Mesothelial cell of epicardium (in vitro differentiated cells): ENCODE measurements at regions not wholly inside any gene's neighbourhood (a gene's known extent, or its start where the extent isn't known, plus 50 kb on each side); places are given as distances from the start of the nearest gene placed in this dataset.
A peak's percentile ranks its signal among the peaks of the same experiment; 100 is the strongest.

Experiments
- DNase-seq, 2 experiments: peaks; one replicate each; pipeline ENCODE4 v3.0.0; 2021; ENCODE audit warnings: low spot score in 2 of 2; ENCODE audit not compliant: unreplicated experiment in 2 of 2
- H3K27ac Mint-ChIP-seq: 2 replicates; pipeline ENCODE4 v1.8.0; 2021; ENCODE audit warnings: mixed read lengths
- H3K27me3 Mint-ChIP-seq: 2 replicates; pipeline ENCODE4 v1.8.0; 2021; ENCODE audit warnings: low read depth, mixed read lengths
- H3K36me3 Mint-ChIP-seq: 2 replicates; pipeline ENCODE4 v1.8.0; 2021; ENCODE audit warnings: mixed read lengths
- H3K4me1 Mint-ChIP-seq: 2 replicates; pipeline ENCODE4 v1.8.0; 2021; ENCODE audit warnings: mixed read lengths
- H3K4me3 Mint-ChIP-seq: 2 replicates; pipeline ENCODE4 v1.8.0; 2021; ENCODE audit warnings: mild to moderate bottlenecking, moderate library complexity, mixed read lengths
- H3K9me3 Mint-ChIP-seq: 2 replicates; pipeline ENCODE4 v1.8.0; 2021; ENCODE audit warnings: mixed read lengths
- TF ChIP-seq, protein P1 (sequence below): fragments of 200-600 bp; sonication (generic); IDR thresholded peaks from one replicate; pipeline ENCODE4 v1.5.0; 2021; ENCODE audit warnings: antibody characterized with exemption; ENCODE audit not compliant: unreplicated experiment

DNA sequence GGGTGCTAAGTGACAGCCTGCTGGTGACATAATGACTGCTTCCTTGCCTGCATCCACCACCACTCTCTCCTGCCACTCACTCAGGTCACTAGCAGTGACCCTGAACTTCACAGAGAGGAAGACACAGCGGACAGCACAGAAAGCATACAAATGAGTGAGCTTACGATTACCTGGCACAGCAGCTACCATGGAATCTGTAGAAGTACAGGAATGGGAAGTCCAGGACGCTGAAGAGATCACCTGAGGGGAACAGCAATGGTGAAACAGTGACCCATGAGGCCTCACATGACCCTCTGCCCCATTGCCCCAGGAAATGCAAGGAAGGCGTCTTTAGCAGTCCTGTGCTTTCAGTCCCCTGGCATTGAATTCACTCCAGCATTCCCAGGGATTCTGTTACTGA lies 96.7 kb upstream of the RIOK3 start:
- DNase-seq = no peak
- H3K4me1 Mint-ChIP-seq = peaks cover 28% of the 10 kb centered on the region
- H3K4me3 Mint-ChIP-seq = no peak overlapping the region
- TF ChIP-seq, protein P1, sequence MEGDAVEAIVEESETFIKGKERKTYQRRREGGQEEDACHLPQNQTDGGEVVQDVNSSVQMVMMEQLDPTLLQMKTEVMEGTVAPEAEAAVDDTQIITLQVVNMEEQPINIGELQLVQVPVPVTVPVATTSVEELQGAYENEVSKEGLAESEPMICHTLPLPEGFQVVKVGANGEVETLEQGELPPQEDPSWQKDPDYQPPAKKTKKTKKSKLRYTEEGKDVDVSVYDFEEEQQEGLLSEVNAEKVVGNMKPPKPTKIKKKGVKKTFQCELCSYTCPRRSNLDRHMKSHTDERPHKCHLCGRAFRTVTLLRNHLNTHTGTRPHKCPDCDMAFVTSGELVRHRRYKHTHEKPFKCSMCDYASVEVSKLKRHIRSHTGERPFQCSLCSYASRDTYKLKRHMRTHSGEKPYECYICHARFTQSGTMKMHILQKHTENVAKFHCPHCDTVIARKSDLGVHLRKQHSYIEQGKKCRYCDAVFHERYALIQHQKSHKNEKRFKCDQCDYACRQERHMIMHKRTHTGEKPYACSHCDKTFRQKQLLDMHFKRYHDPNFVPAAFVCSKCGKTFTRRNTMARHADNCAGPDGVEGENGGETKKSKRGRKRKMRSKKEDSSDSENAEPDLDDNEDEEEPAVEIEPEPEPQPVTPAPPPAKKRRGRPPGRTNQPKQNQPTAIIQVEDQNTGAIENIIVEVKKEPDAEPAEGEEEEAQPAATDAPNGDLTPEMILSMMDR = no peak
- H3K27me3 Mint-ChIP-seq = no peaks in the 10 kb centered on the region
- peaks cover 6% of the 10 kb centered on the region for H3K9me3 Mint-ChIP-seq
- H3K27ac Mint-ChIP-seq = peak overlapping the region; percentile 25
- peaks cover 26% of the 10 kb centered on the region for H3K36me3 Mint-ChIP-seq

DNA sequence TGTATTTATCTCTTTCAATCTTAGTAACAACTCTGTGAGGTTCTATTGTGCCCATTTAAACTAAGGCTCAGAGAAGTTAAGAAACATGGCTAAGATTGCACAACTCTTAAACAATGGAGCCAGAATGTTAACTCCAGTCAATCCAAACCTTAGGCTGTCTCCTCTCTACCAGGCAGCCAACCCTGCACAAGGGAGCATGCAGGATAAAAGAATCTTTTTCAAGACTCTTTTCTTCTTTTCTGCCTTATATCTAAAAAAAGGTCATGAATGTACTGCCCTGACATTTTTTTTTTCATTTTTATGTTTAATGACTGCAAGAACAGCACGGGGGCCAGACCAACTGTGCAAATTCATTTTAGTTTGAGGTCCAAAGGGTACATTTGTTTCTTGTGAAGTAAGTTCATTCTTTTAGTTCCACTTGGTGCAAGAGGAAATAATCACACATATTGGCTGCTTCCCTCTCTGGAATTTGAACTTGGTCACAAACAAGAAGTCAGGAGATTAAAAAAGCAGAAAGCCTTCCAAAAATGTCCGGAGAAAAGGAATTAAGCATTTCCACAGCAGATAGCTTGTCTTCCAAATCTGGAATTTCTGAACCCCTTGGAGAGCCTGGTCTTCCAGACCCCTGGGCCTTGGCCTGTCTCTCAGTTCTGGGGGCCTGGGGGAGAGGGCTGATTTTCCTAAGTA lies 96.0 kb upstream of the RIOK3 start:
- Mint-ChIP-seq H3K9me3 (peaks cover 6% of the 10 kb centered on the region), H3K27ac (peak overlapping the region; percentile 48), H3K36me3 (peaks cover 21% of the 10 kb centered on the region), H3K27me3 (no peaks in the 10 kb centered on the region), H3K4me3 (no peak overlapping the region), H3K4me1 (peaks cover 23% of the 10 kb centered on the region)
- TF ChIP-seq, protein P1 = no peak
- no peak for DNase-seq

DNA sequence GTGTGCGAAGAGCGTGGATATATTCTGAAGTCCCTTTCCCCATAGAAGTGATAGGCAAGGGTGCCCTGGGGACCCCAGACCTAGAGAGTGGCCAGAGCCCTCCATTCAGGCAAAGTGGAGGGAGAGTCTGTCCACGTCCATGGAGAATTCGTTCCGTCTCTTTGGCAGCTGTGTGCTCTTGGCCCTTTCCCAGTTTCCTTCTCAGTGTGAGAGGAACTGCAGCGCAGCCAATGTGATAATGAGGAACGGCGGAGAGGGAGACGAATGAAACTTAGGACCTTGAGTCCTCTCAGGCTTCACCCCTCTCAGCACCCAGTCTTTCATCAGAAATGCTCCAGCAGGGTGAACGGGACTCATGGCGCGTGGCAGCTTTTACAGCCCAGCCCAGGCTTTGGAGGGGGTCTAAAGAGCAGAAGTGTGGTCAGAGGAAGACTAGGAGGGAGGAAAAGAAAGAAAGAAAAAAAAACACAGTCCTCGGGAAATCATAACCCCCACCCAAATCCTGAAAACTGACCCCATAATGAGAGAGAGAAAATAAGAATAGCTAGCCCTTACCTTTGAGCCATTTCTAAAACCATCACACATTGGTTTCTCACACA lies 95.0 kb upstream of the RIOK3 start:
- Mint-ChIP-seq H3K4me3 (no peak overlapping the region), H3K9me3 (peaks cover 6% of the 10 kb centered on the region), H3K27me3 (no peaks in the 10 kb centered on the region), H3K27ac (peak overlapping the region; percentile 48), H3K36me3 (peaks cover 21% of the 10 kb centered on the region), H3K4me1 (peaks cover 19% of the 10 kb centered on the region)
- TF ChIP-seq, protein P1 = no peak
- DNase-seq = no peak

DNA sequence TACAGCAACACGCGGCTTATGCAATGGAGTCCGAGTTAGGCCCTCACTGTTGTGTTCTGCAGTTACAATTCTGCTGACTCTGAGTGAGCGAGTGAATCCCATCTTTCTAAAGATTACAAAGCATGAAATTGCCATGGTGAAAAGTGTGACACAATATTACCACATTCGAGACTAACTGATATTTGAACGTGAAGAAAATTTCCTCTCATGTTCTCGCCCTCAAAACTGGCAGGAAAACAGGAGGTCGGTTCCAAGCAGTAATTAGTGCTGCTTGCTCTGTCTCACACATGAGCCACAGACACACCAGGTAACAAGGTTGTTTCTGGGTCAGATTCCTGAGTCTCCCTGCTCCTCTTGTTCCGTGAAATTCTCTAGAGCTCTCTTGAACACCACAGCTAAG lies 93.7 kb upstream of the RIOK3 start:
- peaks cover 17% of the 10 kb centered on the region for H3K36me3 Mint-ChIP-seq
- H3K27ac Mint-ChIP-seq = no peak overlapping the region
- TF ChIP-seq, protein P1 = no peak
- peaks cover 21% of the 10 kb centered on the region for H3K4me1 Mint-ChIP-seq
- DNase-seq = no peak
- H3K27me3 Mint-ChIP-seq = no peaks in the 10 kb centered on the region
- H3K4me3 Mint-ChIP-seq = no peak overlapping the region
- peaks cover 6% of the 10 kb centered on the region for H3K9me3 Mint-ChIP-seq

DNA sequence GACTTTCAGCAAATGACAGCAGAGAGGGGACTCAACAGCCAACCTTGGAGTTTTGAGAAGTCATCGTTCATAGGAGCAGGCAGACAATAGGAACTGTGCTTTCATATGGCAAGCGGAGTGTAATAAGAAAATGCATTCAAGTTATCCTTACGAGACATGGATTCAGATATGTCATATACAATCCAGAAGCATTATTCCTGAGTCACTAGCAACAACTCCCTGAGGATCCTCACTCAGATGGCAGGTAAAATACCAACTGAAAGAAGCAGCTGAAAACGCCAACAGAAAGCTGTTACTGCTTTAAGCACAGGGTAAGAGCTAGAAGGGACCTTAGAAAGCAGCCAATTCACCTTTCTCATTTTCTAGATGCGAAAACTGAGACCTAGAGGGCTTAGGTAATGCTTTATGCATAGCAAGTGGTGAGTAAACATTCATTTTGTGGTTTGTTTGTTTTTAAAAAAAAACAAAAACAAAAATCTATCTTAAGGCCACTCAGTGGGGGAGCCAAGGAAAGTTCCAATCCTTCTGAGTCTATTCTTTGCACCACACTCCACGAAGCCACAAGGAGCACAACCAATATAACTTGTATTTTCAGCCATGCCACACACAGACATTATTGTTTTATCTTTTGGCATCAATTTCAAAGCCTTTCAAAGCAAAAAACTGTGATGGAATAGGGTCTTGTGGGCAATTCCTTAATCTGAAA lies 89.1 kb upstream of the RIOK3 start:
- H3K27me3 Mint-ChIP-seq = no peaks in the 10 kb centered on the region
- no peak for DNase-seq
- TF ChIP-seq, protein P1 = no peak
- no peak overlapping the region for H3K27ac Mint-ChIP-seq
- H3K9me3 Mint-ChIP-seq = peaks cover 6% of the 10 kb centered on the region
- peaks cover 14% of the 10 kb centered on the region for H3K4me1 Mint-ChIP-seq
- peaks cover 8% of the 10 kb centered on the region for H3K36me3 Mint-ChIP-seq
- no peak overlapping the region for H3K4me3 Mint-ChIP-seq
